D721Med (cell line): ENCODE measurements at regions not wholly inside any gene's neighbourhood (a gene's known extent, or its start where the extent isn't known, plus 50 kb on each side); places are given as distances from the start of the nearest gene placed in this dataset.

Experiments
- DNase-seq: peaks from one replicate; pipeline ENCODE4 v3.0.0; 2011; ENCODE audit warnings: low spot score; ENCODE audit not compliant: insufficient read length
- FAIRE-seq: peaks from 2 replicates; lab custom pipeline; 2011; peaks lifted over from hg19 to GRCh38; lab: Jason Lieb, UNC
- CTCF ChIP-seq: IDR thresholded peaks from 2 replicates; pipeline ENCODE4 v1.5.1; 2012; ENCODE audit warnings: mild to moderate bottlenecking, control low read depth; ENCODE audit not compliant: insufficient read depth; ENCODE audit errors: missing control alignments

GRCh38 chr10:118407026-118407425 lies 64.9 kb upstream of the FAM204A start:
- FAIRE-seq (no peak), DNase-seq (no peak)
- no peak for TF ChIP-seq CTCF

GRCh38 chr10:118405928-118406327 lies 63.8 kb upstream of the FAM204A start:
- FAIRE-seq (no peak), DNase-seq (no peak)
- TF ChIP-seq CTCF: no peak

- no peak for TF ChIP-seq CTCF
- DNase-seq: no peak
- FAIRE-seq: no peak
Measured at GRCh38 chr10:118403967-118404366, 61.8 kb upstream of the FAM204A start.

GRCh38 chr10:118401708-118402193 lies 59.6 kb upstream of the FAM204A start:
- FAIRE-seq (no peak), DNase-seq (no peak)
- no peak for TF ChIP-seq CTCF

- DNase-seq (no peak), FAIRE-seq (no peak)
- TF ChIP-seq CTCF: no peak
Measured at GRCh38 chr10:118397391-118397790, 55.3 kb upstream of the FAM204A start.

- FAIRE-seq (no peak), DNase-seq (no peak)
- TF ChIP-seq CTCF: no peak
Measured at GRCh38 chr10:118395947-118396346, 53.8 kb upstream of the FAM204A start.

GRCh38 chr10:118394301-118395200 lies 52.4 kb upstream of the FAM204A start:
- no peak for DNase-seq
- TF ChIP-seq CTCF: no peak
- FAIRE-seq: no peak
